ENCODE measurements at regions not wholly inside any gene's neighbourhood (a gene's known extent, or its start where the extent isn't known, plus 50 kb on each side); places are given as distances from the start of the nearest gene placed in this dataset.

DNA sequence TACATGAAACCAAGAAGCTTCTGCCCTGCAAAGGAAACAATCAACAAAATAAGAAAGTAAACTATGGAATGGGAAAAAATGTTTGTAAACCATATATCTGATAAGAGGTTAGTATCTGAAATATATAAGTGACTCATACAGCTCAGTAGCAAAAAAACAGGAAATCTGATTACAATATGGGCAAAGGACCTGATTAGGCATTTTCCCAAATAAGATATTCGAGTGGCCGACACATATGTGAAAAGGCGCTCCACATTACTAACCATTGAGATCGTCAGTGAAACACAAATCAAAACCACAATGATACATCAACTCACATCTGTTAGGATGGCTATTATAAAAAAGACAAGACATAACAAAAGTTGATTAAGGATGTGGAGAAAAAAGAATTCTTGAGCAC, 2818.6 kb upstream of the PCDH20 start:
- H3K9ac ChIP-seq (ENCODE audit: low read depth in 1 of 2, low read length in 2 of 2) = no peak overlapping the region
- H3K9me3 ChIP-seq (ENCODE audit: control insufficient read depth in 4 of 4, low read length in 3 of 4) = no peaks in the 10 kb centered on the region
- no peaks in the 10 kb centered on the region for H3K4me1 ChIP-seq (ENCODE audit: control insufficient read depth in 4 of 4, insufficient read depth in 4 of 4, low read length in 3 of 4)
- no peaks in the 10 kb centered on the region for H3K27me3 ChIP-seq (ENCODE audit: control insufficient read depth in 4 of 4, insufficient read depth in 4 of 4, low read length in 3 of 4)
- TF ChIP-seq JUND (IDR thresholded peaks at IDR 0.05) = no peak
- TF ChIP-seq FOXA1 (IDR thresholded peaks at IDR 0.05) = no peak
- TF ChIP-seq HNF4A (conservative IDR thresholded peaks at IDR 0.05) = no peak
- no peak for TF ChIP-seq FOXA2 (IDR thresholded peaks at IDR 0.05)
- no peak for TF ChIP-seq ATF3 (IDR thresholded peaks at IDR 0.05)
- TF ChIP-seq GABPA (IDR thresholded peaks at IDR 0.05 in 1 of 2, conservative IDR thresholded peaks at IDR 0.05 in 1 of 2) = no peak
- no peak for TF ChIP-seq HNF4G (IDR thresholded peaks at IDR 0.05)
- TF ChIP-seq CTCF (IDR thresholded peaks at IDR 0.05; ENCODE audit: low read depth, low read length, missing input control) = no peak
- TF ChIP-seq TAF1 (conservative IDR thresholded peaks at IDR 0.05) = no peak
- TF ChIP-seq SP1 (IDR thresholded peaks at IDR 0.05) = no peak
- TF ChIP-seq RXRA (IDR thresholded peaks at IDR 0.05) = no peak
- TF ChIP-seq YY1 (IDR thresholded peaks at IDR 0.05) = no peak
- no peak for TF ChIP-seq ZBTB33 (IDR thresholded peaks at IDR 0.05)
- TF ChIP-seq NR2F2 (IDR thresholded peaks at IDR 0.05) = no peak
- TF ChIP-seq REST (IDR thresholded peaks at IDR 0.05) = no peak
- 85% methylated on average over 4 of the region's 4 CpGs for WGBS
- no peak overlapping the region for H3K4me3 ChIP-seq (ENCODE audit: low read depth in 1 of 3, low read length in 3 of 3)
- no peak for DNase-seq (ENCODE audit: low spot score)
- H3K27ac ChIP-seq (ENCODE audit: low read depth in 1 of 2, low read length in 2 of 2) = no peak overlapping the region
- H3K36me3 ChIP-seq (ENCODE audit: control insufficient read depth in 4 of 4, insufficient read depth in 3 of 4, low read depth in 1 of 4, low read length in 3 of 4) = no peaks in the 10 kb centered on the region

GRCh38 chr13:64223016-64223415, 2807.4 kb upstream of the PCDH20 start:
- WGBS = 86% methylated on average over 3 of the region's 3 CpGs
- H3K9me3 ChIP-seq (ENCODE audit: control insufficient read depth in 4 of 4, low read length in 3 of 4) = no peaks in the 10 kb centered on the region
- H3K36me3 ChIP-seq (ENCODE audit: control insufficient read depth in 4 of 4, insufficient read depth in 3 of 4, low read depth in 1 of 4, low read length in 3 of 4) = no peaks in the 10 kb centered on the region
- no peak overlapping the region for H3K9ac ChIP-seq (ENCODE audit: low read depth in 1 of 2, low read length in 2 of 2)
- H3K27ac ChIP-seq (ENCODE audit: low read depth in 1 of 2, low read length in 2 of 2) = no peak overlapping the region
- no peaks in the 10 kb centered on the region for H3K4me1 ChIP-seq (ENCODE audit: control insufficient read depth in 4 of 4, insufficient read depth in 4 of 4, low read length in 3 of 4)
- TF ChIP-seq REST (IDR thresholded peaks at IDR 0.05) (no peak), RXRA (IDR thresholded peaks at IDR 0.05) (no peak), SP1 (IDR thresholded peaks at IDR 0.05) (no peak), TAF1 (conservative IDR thresholded peaks at IDR 0.05) (no peak), NR2F2 (IDR thresholded peaks at IDR 0.05) (no peak)
- H3K4me3 ChIP-seq (ENCODE audit: low read depth in 1 of 3, low read length in 3 of 3) = no peak overlapping the region
- H3K27me3 ChIP-seq (ENCODE audit: control insufficient read depth in 4 of 4, insufficient read depth in 4 of 4, low read length in 3 of 4) = no peaks in the 10 kb centered on the region
- no peak for DNase-seq (ENCODE audit: low spot score)

Data from liver (tissue), 8 donors.